Stimulated activated CD4-positive, alpha-beta T cell treated with anti-CD3 and anti-CD28 coated beads, Interleukin-15, amount 100 ng/mL, for 24 hours (primary cell): ENCODE measurements at regions not wholly inside any gene's neighbourhood (a gene's known extent, or its start where the extent isn't known, plus 50 kb on each side); places are given as distances from the start of the nearest gene placed in this dataset.

Experiments
- DNase-seq: peaks from one replicate; pipeline ENCODE4 v3.0.0-alpha.2; 2020

DNA sequence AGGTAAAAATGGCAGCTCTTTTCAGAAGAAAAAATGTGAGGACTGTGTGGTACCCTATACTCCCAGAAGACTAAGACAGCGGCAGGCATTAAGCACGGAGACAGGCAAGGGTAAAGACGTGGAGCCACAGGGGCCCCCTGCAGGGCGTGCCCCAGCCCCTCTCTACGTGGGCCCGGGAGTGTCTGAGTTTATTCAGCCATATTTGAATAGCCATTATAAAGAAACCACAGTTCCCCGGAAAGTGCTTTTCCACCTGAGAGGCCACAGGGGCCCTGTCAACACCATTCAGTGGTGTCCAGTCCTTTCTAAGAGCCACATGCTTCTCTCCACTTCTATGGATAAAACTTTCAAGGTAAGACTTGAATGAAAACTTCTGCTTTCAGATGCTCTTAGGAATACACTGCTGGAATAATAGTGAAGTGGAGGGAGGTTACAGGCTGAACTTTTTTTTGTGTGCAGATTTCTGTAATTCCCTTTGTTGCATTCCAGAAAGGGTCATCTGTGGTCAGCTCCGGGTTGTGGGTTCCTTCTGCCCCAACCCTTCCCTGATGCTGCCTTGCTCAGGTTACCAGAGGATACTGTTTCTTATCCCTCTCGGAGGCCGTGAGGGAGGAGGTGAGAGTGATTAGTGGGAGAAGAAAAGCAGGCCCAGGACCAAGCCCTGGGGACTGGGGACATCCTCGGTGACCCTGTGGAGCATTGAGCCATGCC lies 58.4 kb downstream of the SLC25A47 start:
- no peak for DNase-seq

DNA sequence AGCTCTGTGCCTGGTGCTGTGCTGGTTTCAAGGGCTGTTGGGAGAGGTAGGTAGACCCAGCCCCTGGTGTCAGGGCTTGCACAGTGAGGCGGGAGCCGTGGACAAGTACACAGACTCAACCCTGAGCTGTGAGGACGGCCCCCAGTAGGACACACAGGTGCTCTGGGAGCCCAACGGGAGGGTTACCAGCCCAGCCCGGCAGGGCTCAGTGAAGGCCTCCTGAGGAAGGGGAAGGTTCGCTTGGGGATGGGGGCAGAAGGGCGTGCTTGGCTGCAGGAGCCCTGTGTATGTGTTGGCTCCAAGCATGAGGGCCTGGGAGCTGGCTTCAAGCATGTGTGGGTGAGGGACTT lies 58.9 kb downstream of the SLC25A47 start:
- no peak for DNase-seq

DNA sequence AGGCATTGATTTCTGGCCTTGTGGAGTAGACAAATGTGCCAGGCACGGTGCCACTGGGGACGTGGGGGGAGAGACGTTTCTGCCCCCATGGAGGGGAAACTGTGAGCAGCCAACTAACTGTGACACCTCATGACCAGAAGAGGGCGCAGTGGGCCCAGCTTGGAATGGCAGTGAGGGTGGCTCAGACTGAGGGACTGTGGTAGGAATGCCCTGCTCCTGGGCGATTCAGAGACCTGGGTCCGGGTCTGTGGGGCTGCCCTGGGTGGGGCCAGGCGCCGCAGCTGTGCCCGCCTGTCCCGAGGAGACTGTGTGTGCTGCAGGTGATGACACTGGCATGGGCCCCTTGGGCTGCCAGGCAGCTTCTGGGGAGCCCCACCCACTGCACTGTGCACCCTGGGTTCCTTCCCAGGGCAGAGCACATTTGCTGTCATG lies 60.6 kb downstream of the SLC25A47 start:
- peak; percentile 72 for DNase-seq

DNA sequence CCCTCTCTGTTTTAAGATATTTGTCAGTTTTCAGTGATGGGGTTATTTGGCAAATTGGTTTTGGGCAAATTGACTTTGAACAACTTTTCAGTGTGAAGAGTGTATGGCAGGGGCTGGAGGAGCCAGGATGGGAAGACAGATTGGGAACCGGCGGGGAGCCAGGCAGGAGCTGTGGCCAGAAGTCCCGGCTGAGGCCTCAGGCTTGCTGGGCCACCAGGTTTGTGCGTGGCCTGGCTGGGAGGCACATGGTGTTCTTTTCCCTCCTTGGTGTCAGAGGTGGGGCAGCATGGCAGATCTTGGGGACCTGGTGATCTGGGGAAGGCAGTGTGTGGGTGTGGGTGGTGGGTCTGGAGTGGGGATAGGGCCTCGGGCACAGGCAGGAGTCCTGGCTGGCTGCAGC lies 61.1 kb downstream of the SLC25A47 start:
- no peak for DNase-seq

DNA sequence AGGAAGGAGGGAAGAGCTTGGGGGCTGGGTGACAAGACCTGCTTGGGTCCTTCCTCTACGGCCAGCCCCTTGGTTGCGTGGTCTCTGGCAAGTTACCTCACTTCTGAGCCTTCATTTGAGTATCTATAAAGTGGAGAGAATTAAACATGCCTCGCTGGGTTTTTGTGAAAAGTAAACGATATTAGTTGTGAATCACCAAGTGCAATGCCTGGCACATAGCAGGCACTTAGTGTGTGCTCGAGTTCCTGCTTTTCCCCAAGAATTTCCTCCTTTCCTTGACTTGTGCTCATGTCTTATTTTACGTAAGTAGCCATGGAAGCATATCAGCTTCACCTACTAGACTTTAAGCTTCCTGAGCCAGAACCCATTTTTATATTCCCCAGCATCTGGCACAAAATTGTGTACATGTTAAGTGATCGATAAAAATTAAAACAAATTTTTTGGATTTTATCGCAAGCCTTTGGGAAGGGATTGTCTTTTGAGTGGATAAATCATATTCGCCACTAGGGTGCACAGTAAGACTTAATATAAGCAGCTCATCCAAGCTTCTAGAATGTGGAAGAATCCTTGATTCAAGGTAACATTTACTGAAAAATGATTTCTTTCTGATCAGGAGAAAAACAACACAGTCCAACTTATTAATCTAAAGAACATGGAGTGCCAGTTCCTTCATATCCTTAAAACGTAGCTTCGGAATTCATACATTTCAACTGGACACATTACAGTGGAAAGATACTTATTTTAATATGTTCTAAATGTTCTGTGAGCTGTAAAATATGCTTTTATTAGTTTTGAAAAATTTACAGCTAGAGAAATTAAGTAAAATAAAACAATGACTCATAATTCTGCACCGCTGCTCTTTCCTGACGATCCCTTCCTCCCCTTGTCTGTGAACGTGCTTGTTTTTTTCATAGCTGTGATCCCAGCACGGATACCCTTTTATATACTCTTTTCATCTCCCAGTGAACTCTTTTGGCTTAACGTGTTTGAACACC lies 62.0 kb downstream of the SLC25A47 start:
- DNase-seq = no peak

DNA sequence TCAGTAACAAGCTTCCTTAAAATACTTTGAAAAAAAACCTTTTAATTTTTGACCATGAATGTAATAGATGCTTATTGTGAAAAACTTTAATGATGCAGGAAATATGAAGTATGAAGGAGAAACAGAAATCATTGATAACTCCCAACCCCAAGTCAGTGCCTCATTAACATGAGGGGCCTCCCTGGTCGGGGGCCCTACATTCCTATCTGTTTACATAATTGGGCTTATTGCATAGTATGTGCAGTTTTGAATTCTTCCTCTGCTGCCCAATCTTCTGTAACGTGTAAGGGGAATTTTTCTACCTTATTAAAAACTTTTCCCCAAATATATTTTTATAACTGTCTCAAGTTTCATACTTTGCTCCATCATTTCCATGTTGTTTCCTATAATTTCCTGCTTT lies 63.0 kb downstream of the SLC25A47 start:
- DNase-seq = no peak

DNA sequence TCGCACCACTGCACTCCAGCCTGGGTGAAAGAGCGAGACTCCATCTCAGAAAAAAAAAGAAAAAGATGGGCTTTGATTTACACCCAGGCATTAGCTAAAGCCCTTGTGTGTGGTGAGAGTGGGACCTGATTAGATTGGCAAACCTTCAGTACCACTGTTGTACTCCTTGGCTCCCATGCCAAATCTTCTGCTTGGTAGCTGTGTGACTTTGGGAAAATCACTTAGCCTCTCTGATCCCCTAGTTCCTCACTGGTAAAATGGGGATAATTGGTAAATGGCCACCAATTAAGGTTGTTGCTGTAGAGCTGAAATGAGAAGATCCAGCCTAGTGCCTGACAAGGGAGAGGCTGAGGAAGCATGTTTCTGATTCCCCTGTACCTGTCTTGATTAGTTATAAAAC lies 63.7 kb downstream of the SLC25A47 start:
- DNase-seq = no peak

DNA sequence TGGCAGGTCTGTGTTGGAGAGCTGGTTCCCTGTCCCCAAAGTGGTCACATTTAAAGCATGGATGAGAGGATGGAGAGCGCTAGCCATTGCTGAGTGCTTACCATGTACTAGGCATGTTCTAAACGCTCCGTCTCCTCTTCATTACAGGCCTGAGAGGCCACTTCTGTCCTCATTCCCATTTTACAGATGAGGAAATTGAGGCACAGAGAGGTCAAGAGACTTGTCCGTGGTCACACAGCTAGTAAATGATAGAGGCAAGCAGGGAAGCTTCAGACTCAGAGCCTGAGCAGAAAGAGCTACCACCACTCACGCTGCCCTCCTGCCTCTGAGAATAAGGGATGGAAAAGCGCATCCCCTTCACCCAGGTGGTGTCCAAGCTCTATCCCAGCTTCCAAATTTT lies 64.3 kb downstream of the SLC25A47 start:
- DNase-seq = no peak

DNA sequence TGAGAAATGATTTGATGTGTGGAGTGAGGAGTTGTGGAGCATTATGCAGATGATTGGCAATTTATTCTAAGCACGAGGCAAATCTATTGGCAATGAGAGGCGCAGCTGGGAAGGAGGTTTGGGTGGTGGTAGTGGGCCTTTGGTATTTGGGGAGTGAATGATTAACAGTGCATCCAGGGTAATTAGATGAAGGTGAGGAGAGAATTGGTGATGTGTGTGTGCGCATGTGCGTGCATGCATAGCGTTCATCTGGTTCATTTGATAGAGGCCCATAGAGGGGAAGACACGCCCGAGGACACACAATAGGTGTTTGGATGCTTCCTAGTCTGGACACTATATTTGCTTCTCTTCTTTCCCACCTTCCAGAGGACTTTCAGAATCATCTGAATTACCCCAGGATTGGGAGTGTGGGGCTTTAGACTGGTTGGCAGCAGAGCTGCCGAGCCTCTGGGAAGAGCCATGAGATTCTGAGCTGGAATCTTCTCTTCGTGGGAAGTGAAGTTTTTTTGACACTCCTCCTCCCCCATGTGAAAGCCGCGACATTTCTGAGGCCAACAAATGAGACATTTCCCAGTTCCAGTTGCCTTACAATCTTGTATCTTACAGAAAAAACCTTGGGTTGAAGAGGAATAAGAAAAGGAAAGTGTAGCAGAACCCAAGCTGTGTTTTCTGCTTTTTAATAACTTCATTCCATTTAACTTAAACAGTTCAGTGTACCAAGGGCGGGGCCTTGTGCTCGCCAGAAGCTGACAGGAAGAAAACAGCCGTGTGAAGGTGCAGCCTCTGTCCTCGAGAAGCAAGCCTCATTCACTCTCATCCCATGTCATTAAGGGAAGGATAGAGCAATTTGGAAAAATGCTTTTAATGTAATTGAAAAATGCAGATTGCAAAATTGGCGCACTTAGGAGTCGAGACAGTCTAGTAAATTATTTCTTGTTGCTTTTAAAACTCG lies 65.2 kb downstream of the SLC25A47 start:
- no peak for DNase-seq

DNA sequence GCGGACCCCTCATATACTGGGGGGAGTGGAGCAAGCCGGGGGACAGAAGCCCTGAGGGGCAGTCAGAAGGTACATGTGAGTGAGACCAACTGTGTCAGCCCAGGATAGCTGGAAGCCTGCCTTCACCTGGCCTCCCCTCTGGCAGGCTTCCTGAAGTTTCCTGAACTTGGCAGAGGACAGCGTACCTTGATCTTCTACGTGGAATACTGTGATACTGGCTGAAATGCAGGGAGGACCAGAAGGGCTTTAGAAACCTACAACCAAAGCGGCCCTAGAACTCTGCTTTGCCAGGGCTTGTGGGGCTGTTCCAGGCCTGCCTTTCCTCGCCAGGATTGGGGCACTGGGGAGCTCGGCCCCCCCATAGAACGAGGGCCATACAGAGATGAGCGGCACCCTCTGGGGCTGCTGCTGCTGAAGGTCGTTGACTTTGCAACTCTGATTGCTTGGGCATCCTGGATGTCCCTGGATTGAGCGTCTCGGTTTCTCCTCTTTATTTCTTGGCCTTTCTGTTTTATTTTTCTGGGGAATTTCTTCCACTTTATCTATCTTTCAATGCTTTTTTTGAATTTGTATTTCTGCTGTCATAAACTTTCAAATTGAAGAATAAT lies 66.5 kb downstream of the SLC25A47 start:
- DNase-seq = no peak

DNA sequence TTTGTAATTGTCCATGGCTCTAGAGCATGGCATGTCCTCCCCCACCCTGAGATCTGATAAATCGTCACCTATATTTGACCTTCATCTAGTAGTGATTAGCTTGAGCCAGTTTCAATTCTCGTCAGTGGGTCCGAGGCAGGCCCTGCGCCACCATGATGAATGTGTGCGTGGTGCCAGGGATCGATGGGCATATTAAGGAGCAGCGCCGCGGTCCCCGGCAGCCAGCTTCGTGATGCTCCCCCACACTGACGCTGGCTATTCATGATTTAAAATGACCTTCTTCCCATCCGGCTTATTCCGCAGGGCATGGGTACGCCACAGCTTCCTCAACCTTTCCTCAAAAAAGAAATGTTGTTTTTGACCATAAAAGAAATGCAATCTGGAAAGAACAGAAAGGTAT lies 68.0 kb downstream of the SLC25A47 start:
- DNase-seq = no peak

DNA sequence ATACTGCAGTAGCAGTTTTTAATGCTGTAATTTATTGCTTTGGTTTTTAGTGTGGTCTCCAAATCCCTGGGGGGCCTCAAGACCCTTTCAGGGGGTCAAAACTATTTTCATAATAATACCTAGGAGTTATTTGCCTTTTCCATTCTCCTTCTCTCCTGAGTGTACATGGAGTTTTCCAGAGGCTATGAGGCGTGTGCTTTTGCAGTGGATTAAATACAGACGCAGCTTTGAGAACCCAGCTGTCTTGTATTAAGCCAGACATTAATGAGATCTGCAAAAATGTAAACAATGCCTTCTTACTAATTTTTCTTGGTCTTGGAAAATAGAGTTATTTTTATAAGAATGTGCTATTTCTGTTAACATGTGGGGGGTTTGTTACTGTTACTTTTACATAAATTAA lies 68.6 kb downstream of the SLC25A47 start:
- DNase-seq = no peak

DNA sequence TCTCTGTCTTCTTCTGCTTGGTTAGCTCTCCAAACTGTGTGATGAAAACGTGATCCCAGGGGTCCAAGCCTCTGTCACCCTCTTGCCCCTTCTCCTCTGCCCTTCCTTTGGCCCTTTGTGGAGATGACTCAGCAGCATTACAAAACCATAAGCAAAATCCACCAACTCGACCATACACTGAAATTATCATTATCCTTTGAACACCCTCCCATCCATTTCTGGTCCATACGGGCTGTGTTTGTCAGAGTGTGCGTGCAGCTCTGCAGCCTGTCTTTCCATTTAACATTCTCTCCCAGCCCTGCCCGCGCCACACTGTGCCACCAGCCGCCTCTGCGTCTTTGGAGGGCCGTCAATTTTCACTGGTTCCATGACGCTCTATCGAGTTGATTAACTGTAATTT lies 69.2 kb downstream of the SLC25A47 start:
- DNase-seq = no peak

DNA sequence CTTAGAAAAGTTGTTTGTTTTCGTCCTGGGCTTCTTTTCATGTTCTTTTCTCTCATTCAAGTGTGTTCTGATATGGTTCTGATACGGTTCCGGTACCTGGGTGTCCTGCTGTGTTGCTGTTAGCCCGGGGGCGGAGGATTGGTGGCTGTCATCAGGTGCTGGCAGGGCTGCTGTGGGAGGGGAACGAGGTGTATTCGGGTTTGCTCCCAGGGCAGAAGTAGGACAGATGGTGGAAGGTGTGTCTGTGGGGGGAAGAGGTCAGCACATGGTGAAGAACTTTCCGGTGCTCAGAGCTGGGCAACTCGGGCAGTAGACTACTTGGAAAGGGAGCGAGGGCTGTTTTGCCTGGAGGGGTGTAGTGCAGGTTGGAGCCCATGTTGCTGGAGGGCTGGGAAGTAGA lies 70.2 kb downstream of the SLC25A47 start:
- DNase-seq = no peak

DNA sequence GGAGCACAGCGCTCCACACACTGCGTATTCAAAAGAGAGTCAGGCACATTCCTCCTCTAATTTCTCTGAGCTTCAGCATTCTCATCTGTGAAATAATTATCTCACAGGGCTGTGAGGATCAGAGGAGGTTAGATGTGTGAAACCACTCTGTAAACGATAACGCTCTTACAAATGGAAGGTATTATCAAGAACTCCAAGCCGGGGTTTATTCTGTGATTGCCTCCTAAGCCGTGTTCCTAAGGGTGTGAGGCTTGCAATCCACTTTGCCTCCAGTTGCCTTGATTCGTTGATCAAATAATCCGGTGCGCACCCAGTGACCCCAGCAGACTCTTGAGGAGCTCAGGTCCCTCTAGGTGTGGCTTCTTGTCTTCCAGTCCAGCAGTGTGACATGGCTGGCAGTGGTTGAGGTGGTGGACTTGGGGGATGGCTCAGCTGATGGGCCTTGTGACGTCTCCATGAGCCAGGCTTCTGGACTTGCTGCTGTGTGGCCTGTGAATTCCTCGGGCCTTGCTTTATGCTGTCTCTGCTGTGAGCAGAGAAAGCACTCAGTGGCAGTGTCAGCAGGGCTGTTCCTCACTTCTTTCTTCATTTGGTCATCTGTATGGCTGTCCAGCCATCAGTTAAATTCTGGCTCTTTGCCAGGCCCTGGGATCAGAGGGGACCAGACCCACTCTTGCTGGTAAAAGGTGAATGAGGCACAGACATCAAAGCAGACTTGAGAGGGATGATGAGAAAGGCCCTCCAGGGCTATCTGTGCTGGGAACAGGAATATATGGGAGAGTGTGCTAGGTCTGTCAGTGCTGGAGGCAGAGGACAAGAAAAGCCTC lies 71.0 kb downstream of the SLC25A47 start:
- DNase-seq = no peak

DNA sequence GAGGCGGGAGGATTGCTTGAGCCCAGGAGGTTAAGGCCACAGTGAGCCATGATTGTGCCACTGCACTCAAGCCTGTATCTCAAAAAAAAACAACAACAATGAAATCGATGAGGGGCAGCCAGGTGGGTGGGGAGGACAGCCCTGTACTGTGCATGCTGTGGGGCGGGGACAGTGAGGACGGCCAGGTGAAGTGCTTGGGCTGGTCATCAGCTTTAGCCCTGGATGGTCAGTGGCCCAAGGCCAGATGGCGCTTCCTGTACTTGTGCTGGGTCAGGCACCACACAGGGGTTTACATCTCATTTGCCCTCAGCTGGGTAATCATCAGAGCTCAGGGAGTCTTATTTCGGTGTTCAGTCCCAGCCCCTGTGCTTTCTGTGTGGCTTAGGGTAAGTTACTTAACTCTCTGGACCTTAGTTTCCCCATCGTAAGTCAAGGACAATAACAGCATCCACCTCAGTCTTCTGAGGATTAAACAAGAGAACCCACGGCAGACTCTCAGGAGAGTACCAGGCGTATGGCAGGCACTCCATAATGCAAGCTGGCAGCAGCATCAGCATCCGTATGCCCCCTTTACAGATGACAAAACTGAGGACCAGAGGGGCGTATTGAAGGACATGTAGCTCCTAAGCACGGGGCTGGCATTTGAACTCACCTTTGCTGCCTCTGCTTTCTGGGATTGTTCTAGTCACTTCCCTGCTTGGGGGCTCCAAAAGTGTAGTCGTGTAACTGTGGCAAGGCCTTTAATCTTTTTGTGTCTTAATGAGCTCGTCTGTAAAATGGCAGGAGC lies 71.9 kb downstream of the SLC25A47 start:
- no peak for DNase-seq

DNA sequence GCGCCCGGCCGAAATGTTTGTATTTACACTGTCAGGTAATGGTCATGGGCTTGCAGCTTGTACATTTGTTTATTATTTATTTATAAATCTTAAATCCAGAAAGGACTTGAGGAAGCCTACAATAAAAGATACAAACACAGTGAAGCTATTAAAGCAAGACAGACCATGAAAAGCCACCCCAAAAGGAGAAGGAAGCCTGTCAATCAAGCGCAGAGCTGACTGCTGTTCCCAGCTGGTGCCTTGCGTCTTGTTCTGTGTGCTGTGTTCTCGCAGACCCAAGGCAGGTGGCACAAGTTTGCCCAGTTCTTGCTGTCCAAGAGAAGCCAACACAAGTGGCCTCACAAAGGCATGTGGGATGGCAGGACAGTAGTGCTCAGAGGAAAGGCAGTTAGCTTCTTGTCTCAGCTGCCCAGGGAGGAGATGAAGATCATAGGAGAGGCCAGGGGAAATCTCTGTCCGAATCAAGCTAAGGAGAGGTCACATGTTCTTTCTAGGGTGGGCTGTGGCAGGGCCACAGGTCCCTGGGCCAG lies 73.2 kb downstream of the SLC25A47 start:
- no peak for DNase-seq

DNA sequence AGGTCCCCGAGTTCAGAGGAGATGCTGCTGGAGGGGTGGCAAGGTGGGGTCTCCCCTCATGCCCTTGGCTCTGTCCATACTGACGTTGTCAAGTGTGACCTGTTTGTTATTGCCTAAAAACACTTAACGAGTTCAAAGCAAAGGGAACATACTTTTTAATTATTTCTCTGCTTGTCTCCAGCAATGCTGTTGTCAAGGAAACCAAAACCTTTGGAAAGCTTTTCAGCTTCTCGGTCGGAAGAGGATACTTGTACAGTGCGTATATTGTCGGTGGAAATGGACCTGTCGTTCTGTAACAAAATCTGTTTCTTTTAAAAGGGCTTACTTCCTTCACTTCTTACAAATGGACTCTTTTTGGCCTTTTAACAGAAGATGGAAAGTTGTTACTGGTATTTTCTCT lies 73.9 kb downstream of the SLC25A47 start:
- DNase-seq = no peak

DNA sequence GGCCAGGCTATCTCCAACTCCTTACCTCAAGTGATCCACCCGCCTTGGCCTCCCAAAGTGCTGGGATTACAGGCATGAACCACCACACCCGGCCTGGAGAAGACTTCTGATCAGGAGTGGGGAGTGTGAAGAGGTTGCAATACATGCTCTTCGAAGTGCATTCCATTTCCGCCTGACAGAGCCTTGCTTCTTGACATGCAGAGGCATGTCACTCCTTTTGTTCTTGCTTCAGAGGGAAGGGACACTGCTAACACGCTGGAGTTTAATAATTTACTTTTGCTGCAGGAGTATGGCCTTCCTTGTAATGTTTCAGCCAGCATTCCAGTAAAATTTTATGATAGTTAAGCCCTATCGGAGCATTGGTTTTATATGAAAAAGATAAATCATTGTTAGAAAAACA lies 74.9 kb downstream of the SLC25A47 start:
- DNase-seq = no peak

DNA sequence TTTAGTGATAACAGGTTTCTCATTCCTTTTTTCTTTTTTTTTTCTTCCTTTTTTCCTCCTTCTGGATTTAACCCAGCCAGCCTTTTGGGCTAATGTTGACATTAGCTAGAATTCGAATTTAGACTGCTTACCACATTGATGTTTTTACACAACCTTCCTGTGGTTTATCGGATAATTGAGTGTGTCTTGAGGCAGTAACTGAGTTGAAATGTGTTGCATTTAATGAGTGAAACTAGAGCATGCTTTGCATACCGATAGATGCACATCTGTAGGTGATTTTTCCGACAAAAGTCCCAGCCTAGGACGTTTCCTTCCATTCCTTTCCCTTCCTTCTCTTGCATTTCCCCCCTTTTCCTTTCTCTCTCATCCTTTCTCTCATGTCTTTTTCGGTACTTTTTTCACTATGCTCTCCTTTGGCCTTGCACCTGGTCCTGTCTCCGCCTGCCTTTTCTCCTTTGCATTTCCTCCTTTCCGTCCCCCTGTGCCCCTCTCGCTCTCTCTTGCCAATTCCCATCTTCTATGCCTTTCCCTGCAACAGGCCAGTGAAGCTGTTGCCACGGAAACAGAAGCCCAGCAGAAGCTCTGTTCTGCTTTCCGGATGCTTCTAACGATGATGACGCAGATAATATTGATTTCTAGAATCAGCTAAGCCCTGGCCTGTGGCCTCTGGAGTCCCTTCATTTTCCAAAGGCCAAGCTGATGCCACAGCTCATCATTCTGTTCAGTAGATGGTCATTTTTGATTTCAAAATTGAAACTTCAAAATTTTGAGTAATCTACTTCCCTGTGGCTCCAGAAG lies 76.1 kb downstream of the SLC25A47 start:
- DNase-seq = no peak
